PC-9 (cell line): ENCODE measurements at regions not wholly inside any gene's neighbourhood (a gene's known extent, or its start where the extent isn't known, plus 50 kb on each side); places are given as distances from the start of the nearest gene placed in this dataset.

ENCODE experiments used
- CTCF ChIP-seq: fragments of 200-600 bp; sonication (generic); conservative IDR thresholded peaks from 2 replicates; pipeline ENCODE4 v1.6.1; 2017; ENCODE audit warnings: mixed run types, antibody characterized with exemption, mild to moderate bottlenecking, moderate library complexity
- EZH2 ChIP-seq: fragments of 200-600 bp; sonication (generic); IDR thresholded peaks from 2 replicates; pipeline ENCODE4 v1.8.0; 2017; ENCODE audit warnings: antibody characterized with exemption, low read depth

DNA sequence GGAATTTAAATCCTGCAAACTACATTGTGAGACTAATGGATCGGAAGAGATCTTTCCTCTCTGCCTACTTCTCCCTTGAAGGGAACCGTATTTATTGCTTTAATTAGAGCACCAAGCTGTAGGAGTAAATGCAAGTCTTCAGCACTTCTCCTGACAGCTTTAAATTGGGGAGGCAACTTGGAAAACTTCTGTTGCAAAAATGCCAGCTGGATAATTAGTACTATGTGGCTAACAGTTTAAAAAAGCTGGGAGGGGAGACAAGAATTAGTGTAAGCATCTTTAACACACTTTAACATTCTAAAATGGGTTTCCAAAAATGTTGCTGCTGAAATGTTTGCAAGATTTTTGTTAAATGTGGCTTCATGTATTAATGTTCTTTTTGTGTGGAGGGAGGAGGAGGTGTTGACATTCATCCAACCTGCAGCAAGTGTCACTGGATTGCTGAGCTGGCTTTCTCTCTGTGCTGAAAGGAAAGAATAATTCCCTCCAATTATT lies 108.5 kb downstream of the PCTP start:
- TF ChIP-seq CTCF (no peak), EZH2 (no peak)
